GM19025 (cell line): ENCODE measurements at regions not wholly inside any gene's neighbourhood (a gene's known extent, or its start where the extent isn't known, plus 50 kb on each side); places are given as distances from the start of the nearest gene placed in this dataset.

ENCODE experiments used
- ATAC-seq: cut with Tn5 transposase; IDR thresholded peaks from one replicate; pipeline ENCODE4 v1.9.1; 2021; ENCODE audit warnings: mild to moderate bottlenecking, low read depth, moderate library complexity; ENCODE audit not compliant: unreplicated experiment

- no peak for ATAC-seq
Measured at GRCh38 chr9:90446200-90446948, 196.2 kb downstream of the DIRAS2 start.

GRCh38 chr9:90447773-90448172 is 194.9 kb downstream of the DIRAS2 start:
- no peak for ATAC-seq

GRCh38 chr9:90449213-90449925 is 193.3 kb downstream of the DIRAS2 start:
- no peak for ATAC-seq

GRCh38 chr9:90451804-90452203 is 190.8 kb downstream of the DIRAS2 start:
- ATAC-seq = no peak

- no peak for ATAC-seq
Measured at GRCh38 chr9:90455316-90455715, 187.3 kb downstream of the DIRAS2 start.

- no peak for ATAC-seq
Measured at GRCh38 chr9:90457386-90458190, 185.0 kb downstream of the DIRAS2 start.

- no peak for ATAC-seq
Measured at GRCh38 chr9:90458485-90458884, 184.1 kb downstream of the DIRAS2 start.

- ATAC-seq = peak; percentile 61
Measured at GRCh38 chr9:90459321-90459720, 183.3 kb downstream of the DIRAS2 start.

GRCh38 chr9:90460220-90460619 is 182.4 kb downstream of the DIRAS2 start:
- no peak for ATAC-seq

- ATAC-seq = no peak
Measured at GRCh38 chr9:90464978-90465377, 177.6 kb downstream of the DIRAS2 start.

GRCh38 chr9:90466441-90466840 is 176.2 kb downstream of the DIRAS2 start:
- no peak for ATAC-seq

GRCh38 chr9:90469435-90469834 is 173.2 kb downstream of the DIRAS2 start:
- ATAC-seq = no peak

- ATAC-seq = no peak
Measured at GRCh38 chr9:90469865-90470387, 172.7 kb downstream of the DIRAS2 start.

- ATAC-seq = no peak
Measured at GRCh38 chr9:90476058-90476457, 166.6 kb downstream of the DIRAS2 start.

- ATAC-seq = no peak
Measured at GRCh38 chr9:90477535-90477934, 165.1 kb downstream of the DIRAS2 start.

- ATAC-seq = no peak
Measured at GRCh38 chr9:90478821-90479220, 163.8 kb downstream of the DIRAS2 start.

GRCh38 chr9:90485028-90485427 is 157.6 kb downstream of the DIRAS2 start:
- ATAC-seq = no peak

GRCh38 chr9:90489066-90489465 is 153.6 kb downstream of the DIRAS2 start:
- no peak for ATAC-seq

- ATAC-seq = no peak
Measured at GRCh38 chr9:90499761-90500160, 142.9 kb downstream of the DIRAS2 start.

GRCh38 chr9:90502134-90502533 is 140.5 kb downstream of the DIRAS2 start:
- no peak for ATAC-seq

- no peak for ATAC-seq
Measured at GRCh38 chr9:90504486-90504885, 138.1 kb downstream of the DIRAS2 start.
